M059J (cell line): ENCODE measurements at regions not wholly inside any gene's neighbourhood (a gene's known extent, or its start where the extent isn't known, plus 50 kb on each side); places are given as distances from the start of the nearest gene placed in this dataset.

ENCODE experiments used
- DNase-seq: peaks from one replicate; pipeline ENCODE4 v3.0.0-alpha.2; 2012; ENCODE audit warnings: low read depth

DNA sequence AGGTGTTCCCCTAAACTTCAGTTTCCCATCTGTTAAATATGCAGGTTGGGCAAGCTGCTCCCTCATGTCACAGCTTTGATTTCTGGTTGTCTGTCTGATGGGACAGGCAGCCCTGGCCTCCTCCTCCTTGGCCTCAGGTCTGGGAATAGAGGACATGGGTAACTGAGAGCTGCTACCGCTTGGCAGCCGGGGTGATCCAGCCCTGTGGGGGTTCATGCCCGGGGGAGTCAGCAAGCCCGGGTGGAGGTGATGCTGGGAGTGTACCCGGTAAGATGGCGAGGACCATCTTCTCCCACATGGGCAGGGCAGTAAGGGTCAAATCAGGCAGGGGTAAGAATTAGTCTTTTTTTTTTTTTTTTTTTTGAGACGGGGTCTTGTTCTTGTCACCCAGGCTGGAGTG lies 845.0 kb downstream of the TBC1D22A start:
- no peak for DNase-seq

DNA sequence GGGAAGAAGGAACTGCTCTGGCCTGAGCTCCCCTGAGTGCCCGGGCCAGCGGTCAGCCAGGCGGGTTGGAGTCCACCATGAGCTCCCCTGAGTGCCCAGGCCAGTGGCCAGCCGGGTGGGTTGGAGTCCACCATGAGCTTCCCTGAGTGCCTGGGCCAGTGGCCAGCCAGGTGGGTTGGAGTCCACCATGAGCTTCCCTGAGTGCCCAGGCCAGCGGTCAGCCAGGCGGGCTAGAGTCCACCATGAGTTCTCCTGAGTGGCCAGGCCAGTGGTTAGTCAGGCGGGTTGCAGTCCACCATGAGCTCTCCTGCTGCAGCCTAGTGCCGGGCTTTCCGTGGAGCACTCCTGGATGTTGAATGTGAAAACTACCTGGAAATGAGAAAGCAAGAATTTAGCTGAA lies 844.0 kb downstream of the TBC1D22A start:
- DNase-seq = no peak

DNA sequence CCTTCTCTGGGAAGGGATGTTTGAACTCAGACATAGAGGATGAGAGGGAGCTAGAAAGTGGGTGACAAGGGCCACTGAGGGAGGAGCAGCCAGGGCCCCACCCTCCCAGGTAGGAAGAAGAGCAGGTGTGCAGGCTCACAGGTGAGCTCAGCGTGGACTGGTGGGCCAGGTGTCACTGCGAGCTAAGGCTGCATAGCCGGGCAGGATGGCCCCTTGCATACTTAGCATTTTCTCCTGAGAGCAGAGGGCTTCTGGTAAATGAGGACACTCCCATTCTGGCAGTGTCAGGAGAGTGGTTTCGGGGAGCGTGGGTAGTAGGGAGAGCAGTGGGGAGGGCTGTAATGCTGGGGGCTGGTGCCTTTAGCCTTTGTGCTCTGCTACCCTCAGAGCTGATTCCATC lies 843.4 kb downstream of the TBC1D22A start:
- no peak for DNase-seq

GRCh38 chr22:47605441-47605840 lies 843.0 kb downstream of the TBC1D22A start:
- DNase-seq = no peak

DNA sequence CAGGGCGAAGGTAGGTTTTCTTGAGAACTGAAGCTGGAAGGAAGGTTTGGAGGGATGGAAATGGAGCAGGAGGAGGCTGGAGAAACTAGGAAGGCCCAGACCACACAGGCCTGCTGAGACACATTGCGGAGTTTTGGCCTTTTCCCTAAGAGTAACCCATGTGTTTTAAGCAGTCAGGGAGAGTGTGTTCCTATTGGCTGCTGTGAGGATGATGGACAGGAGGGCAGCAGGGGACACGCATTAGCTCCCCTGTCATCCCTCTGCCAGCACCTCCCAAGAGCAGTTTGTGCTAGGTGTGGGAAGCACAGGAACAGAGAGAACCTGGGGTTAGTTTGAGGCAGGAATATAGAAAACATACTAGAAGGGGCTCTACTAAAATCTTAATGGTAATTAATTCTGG lies 842.1 kb downstream of the TBC1D22A start:
- no peak for DNase-seq

DNA sequence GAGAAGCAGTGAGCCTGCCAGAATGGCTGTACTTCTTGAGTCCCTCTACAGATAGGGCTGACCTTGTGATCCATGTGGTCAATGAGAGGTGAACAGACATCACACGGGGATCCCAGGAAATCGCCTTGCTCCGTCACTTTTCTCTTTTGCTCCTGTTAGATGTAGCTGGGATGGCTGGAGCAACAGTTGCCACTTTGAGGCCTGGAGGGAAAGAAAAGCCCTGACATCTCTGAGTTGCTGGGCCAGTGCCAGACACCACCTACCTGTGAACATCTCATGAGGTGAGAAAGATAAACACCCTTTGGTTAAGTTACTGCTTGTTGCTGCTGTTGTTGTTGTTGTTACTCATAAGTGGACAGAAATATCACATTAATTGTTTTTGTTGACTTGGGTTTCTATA lies 840.3 kb downstream of the TBC1D22A start:
- DNase-seq = no peak

DNA sequence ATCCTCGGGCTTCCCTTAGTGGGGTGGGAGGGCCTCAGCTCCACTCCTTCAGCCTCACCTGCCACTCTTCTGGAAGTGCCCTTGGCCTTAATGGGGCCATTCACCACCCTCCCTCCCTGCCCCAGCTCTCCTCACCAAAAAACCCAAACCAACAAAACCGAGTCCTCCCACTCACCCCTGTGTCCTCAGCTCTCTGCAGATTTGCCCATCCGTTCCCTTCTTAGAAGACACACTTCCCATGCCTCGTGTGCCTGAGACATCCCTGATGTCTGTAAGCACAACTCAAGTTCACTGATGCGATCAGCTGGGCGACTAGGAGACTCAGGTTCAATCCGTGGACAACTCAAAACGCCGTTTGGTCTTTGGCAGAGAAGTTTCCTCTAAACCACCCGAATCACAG lies 839.2 kb downstream of the TBC1D22A start:
- DNase-seq = no peak

DNA sequence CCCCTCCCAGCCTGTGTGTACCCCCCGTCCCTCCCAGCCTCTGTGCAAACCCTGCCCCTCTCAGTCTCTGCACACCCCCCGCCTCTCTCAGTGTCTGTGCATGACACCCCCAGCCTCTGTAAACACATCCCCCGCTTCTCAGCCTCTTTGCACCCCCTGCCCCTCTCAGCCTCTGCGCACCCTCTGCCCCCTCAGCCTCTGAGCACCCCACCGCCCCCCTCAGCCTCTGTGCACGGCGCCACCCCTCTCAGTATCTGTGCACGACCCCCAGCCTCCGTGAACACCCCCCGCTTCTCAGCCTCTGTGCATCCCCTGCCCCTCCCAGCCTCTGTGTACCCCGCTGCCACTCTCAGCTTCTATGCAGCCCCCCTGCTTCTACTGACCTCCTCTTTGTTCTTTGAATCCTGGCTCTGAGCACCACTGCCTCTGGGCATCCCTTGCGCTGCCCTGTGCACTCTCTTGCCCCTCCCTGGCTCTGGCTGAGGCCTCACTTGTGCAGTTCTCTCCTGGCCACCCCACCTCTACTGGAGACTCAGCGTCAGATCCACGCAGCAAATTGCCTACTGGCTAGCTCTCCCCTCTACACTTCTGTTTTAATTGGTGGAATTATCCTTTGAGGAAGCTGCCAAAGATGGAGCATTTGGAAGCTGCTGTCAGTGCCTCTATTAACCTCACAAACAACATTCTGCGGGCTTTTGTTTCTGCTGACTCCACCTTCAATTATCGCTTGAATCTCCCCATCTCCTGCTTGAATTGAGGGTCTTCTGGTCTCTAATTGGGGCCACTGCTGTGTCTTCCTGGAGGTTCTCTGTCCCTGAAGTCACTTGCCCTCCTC lies 838.6 kb downstream of the TBC1D22A start:
- DNase-seq = no peak

- no peak for DNase-seq
Measured at GRCh38 chr22:47600281-47600680, 837.8 kb downstream of the TBC1D22A start.

GRCh38 chr22:47599753-47600152 lies 837.3 kb downstream of the TBC1D22A start:
- DNase-seq = no peak

DNA sequence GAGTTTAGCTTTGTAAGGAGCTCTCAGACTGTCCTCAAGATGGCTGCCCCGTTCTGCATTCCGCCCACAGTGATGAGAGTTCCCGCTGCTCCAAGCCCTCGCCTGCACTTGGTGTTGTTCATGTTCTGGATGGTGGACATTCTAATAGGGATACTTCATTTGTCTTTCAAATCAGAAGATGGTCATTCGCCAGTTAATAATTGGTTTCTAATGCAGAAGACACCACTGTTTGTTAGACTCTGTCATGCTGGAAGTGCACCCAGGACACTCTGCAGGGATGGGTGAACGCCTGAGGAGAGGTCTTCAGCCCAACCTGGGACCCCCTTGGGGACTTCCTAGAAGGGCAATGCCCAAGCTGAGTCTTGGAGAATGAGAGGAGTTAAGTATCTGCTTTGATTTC lies 836.4 kb downstream of the TBC1D22A start:
- DNase-seq = no peak

GRCh38 chr22:47597041-47597440 lies 834.6 kb downstream of the TBC1D22A start:
- no peak for DNase-seq

DNA sequence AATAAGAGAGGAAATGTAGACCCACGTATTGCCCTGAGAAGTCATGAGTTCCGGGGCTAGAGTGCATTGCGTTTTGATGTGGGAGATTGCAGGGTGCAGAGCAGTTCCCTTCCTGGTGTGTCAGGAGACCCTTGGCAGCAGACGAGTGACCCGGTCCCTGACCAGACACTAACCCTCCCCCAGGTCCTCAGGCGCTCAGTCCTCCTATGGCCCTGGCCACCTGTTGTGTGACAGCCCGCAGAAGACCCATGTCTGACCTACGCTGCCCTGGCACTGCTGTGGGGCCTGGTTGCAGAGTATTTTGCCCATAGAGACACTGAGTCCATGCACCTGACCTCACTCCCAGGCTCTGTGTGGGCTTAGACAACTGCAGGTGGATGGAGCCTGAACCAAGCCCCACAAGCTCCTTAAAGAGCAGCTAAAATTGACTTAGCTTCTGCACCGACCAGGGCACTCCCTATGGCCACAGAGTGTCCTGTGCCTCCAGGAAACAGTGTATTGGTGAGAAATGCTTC lies 833.8 kb downstream of the TBC1D22A start:
- DNase-seq = no peak

GRCh38 chr22:47594836-47595521 lies 832.5 kb downstream of the TBC1D22A start:
- DNase-seq = no peak

DNA sequence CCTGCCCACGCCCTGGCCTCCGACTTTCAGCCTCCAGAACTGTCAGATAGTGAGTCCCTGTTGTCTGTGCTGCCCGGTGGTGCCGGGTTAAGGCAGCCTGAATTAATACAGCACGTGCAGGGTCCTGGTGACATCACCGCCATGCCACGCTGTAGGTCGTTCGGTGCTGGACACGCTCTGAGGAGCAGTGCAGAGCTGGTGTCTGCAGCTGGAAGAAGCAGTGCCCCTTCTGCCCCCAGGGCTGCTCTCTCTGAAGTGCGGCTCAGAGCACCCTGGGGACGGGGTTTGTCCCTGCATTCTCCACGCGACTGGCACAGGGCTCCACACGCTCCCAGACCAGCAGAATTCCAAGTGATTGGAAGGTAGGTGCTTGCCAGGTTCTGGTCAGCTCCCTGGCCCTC lies 831.5 kb downstream of the TBC1D22A start:
- DNase-seq = no peak

DNA sequence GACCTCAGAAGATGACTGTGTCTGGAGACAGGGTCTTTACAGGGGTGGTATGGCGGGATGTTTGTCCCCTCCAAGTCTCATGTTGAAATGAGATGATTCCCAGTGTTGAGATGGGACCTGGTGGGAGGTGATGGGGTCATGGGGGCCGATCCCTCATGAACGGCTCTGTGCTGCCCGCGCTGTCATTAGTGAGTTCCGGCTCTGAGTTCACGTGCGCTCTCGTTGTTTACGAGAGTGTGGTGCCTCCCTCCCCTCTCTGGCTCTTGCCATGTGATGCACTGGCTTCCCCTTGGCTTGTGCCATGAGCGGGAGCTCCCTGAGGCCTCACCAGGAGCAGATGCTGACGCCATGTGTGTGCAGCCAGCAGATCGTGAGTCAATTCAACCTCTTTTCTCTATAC lies 830.8 kb downstream of the TBC1D22A start:
- no peak for DNase-seq

- no peak for DNase-seq
Measured at GRCh38 chr22:47592791-47593190, 830.3 kb downstream of the TBC1D22A start.

DNA sequence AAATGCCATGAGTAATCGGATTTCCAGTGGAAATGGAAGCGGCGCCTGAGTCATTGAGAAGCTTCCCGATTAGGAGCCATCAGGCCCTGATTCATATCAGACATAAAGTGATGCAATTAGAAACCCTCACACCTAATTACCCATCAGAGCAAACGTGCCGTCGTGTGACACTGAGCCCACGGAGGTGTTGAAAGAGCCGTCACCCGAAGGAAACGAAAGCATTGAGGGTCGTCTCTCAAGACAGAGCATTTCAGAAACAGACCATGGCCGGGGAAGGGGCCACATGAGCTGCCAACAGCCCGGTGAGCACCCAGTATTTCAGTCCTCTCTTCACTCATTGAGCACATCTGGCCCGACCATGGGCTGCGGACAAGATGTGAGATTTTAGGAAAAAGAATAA lies 829.3 kb downstream of the TBC1D22A start:
- DNase-seq = no peak

DNA sequence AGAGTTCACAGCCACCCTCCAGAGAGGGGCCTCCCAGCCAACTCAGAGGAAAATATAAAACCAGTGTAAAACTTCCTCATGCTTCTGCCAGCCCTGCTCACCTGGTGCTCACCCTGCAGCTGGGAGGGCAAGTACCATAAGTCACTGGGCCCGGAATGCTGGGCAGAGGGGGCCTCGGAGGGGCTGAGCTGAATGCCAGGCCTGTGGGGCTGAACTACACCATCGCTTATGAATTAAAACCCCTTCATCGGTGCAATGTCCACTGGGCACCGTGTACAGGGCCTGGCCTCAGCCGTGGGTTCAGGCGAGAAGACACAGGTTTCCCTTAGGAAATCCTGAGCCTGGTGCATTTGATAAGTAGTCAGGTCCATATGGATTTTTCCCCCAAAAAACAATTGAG lies 828.6 kb downstream of the TBC1D22A start:
- DNase-seq = no peak

- no peak for DNase-seq
Measured at GRCh38 chr22:47589271-47590250, 827.1 kb downstream of the TBC1D22A start.

GRCh38 chr22:47588578-47588960 lies 826.1 kb downstream of the TBC1D22A start:
- no peak for DNase-seq
